NB4 (cell line): ENCODE measurements at regions not wholly inside any gene's neighbourhood (a gene's known extent, or its start where the extent isn't known, plus 50 kb on each side); places are given as distances from the start of the nearest gene placed in this dataset.

Experiments
- CTCF ChIP-seq: IDR thresholded peaks from one replicate; pipeline ENCODE4 v1.5.1; 2012; ENCODE audit warnings: low read depth, low read length
- POLR2A ChIP-seq: IDR thresholded peaks from 2 replicates; pipeline ENCODE4 v1.6.1; 2011; ENCODE audit warnings: mild to moderate bottlenecking; ENCODE audit not compliant: insufficient read length; ENCODE audit errors: extremely low read depth

- no peak for TF ChIP-seq CTCF
- no peak for TF ChIP-seq POLR2A
These were observed 803.1 kb upstream of the RAB6C start for GRCh38 chr2:129176375-129176774.
